Nucleus accumbens (tissue), 56 donors: ENCODE measurements at regions not wholly inside any gene's neighbourhood (a gene's known extent, or its start where the extent isn't known, plus 50 kb on each side); places are given as distances from the start of the nearest gene placed in this dataset.
A peak's percentile ranks its signal among the peaks of the same experiment; 100 is the strongest.
"Not testable (repeated sequence)": the region's sequence is repeated elsewhere in the genome, so short reads cannot be mapped to it uniquely, and the experiment has no call there.

Experiments
- DNase-seq, 56 donors: peaks; one replicate each; lab custom pipeline; 2025; lab: John Stamatoyannopoulos, UW

DNA sequence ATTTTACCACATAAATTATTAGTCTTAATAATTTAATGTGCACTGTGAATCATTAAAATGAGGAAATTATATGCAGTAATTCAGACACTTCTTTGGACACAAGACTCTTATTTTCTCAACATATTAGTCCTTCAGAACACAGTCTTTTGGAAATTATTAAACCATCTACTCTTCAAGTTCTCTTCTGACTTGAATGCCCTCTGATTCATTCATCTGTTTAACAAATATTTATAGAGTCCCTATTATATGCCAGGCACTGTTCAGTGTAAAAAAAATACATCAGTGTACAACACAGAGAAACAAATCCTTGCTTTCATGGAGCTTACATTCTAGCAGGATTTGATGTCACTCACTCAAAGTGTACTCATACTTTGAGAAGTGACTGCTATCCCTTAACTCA is 163.4 kb upstream of the IL12B start:
- no peak for DNase-seq

GRCh38 chr5:159496773-159497172 is 166.5 kb upstream of the IL12B start:
- no peak for DNase-seq

GRCh38 chr5:159497221-159497620 is 166.9 kb upstream of the IL12B start:
- no peak for DNase-seq

DNA sequence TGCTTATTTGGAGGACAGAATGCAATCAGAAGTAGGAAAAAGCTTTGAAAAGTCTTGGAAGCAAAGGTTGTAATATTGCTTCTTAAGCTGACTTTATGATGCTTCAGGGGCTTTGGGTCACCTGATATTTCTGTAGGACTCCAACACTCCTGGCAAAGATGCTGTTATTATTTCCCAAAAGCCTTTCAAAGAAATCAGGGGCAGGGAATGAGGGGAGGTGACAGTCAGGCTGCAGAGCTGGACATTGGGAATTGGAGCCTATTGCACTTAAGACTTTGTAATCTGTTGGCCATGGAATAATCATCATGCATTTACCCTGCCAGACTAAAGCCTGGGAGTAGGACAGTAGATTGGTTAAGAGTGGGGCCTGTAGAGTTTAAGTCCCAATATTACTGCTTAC is 168.3 kb upstream of the IL12B start:
- no peak for DNase-seq

- DNase-seq, result not testable (repeated sequence)
Measured at GRCh38 chr5:159502116-159502515, 171.8 kb upstream of the IL12B start.

DNA sequence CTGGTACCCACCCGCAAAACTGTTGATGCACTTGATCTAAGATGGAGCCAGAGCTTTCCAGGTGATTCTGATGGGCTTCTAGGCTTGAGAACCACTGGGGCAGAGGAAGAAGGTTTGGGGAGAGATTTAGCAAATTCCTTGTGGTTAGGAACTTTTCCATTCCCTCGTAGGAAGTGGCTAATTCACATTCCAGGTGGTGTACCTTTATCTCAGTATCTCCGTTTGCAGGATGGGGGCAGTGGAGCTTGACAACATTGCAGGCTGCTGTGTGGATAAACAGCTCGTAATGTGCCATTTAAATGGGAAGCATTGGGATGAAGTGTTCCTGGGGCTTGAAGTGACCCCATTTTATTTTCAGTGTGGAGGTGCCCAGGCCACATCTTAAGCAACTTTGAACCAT is 172.9 kb upstream of the IL12B start:
- no peak for DNase-seq

DNA sequence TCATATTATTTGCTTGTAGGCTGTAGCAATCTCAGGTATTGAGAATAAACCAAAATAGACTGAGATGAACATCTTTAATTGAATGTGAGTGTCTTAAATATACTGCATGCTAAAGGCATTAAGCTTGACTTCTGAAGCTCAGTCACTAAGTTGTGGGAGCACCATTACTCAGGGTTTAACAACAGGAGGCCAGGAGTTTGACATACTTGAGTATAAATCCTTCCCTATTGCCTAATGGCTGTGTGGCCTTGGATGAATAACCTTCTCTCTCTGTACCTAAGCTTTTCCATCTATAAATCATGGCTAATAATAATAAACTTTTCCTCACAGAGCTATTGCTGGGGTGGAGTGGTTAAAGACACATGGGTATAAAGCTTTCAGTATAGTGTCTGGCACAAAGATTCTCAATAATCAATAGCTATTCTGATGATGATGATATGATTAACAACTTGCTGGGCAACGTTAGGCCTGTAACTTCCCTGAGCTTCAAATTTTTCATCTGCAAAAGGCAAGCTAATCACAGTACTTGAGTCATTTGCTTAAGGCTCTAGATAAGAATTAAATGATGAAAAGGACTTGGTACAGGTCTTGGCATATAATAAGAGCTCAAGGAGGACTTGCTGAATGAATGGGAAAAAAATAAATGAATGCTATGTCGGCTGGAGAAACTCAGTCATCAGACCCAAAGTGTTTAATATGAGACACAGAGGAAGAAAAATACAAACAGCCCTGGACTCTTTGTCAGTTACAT is 174.0 kb upstream of the IL12B start:
- DNase-seq, result no peak

DNA sequence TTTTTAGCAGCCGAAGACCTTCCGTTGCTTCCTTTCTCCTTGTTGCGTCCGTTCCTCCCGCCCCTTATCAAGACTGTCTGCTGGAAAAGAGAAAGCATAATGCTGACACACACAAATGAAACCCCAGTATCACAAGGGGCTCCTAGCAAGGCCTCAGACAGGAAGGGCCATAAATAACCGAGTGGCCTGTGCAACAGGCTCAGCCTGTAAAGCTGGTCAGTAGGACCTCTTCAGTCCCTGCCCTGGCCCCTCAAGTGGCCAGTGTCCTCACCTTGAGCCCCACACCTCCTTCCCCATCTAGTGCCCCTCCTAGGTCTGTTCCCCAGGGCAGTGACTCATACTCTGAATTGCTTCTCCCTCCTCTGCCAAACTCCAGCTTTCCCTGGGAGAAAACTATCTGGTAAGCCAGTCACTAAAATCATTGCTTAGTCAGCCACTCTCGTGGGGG is 174.6 kb upstream of the IL12B start:
- peak in 14 of 56 donors; percentile 2 to 46 (median 6) for DNase-seq

GRCh38 chr5:159507055-159507454 is 176.8 kb upstream of the IL12B start:
- DNase-seq, result no peak

DNA sequence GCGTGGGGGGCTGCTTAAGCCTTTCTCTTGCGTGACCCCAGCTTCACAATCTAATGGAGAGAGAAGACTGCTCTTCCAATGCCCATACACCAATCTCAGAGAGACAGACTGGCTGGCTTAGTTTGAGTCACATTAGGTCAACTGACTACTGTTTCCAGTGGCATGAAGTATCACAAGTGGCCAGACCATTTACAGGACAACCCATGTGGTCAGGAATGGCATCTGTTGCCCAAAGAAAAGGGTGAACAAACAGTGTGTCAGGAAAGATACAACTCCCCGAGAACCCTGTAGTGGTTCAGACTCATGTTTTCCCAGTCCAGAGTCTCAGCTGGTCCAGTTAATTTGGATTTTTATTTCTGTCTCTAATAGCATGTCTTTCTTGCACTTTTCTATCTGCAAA is 177.4 kb upstream of the IL12B start:
- no peak for DNase-seq

DNA sequence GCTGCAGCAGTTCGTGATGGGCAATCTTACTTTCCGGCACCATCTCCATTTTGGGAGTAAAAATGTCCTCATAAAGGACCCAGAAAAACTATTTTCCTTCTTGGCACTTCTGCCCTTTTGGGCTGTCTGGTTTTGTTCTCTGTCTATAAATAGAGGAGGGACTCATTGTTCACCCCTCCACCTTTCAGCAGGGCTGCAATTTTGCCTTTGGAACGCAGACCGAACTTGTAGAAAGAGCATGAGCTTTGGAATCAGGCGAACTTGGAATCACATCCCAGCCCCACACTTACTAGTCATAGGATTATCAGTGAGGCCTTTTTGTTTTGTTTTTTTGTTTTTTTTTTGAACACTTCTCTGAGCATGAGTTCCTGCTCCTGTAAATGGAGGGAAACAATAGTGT is 178.1 kb upstream of the IL12B start:
- no peak for DNase-seq

DNA sequence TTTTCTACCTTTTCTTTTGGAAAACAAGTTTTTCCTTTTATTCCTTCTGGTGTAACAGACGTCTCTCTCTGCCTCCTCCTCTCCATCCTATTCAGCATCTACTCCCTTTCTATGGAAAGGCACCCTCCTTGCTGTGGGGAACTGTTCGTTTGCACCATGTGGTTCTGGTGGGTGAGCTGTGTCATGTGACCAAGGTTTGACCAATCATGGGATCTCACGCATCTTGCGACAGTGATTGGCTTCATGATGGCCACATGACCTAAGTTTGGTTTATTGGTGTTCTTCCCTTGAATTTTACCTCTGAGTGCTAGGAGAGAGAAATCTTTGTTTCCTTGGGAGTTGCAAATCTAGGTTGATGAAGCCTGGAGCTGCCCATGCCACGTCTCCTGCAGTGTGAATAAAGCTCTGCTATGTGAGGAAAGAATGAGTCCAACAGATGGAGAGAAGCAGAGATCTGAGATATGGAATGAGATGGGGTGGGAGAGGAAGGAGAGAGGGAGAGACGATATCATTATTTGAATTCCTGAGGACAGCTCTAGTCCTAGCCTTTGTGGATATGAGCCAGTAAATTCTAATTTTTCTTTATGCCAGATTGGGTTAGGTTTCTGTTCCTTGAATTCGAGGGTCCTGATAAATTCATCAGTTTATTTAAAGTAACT is 178.8 kb upstream of the IL12B start:
- DNase-seq, result no peak

- no peak for DNase-seq
Measured at GRCh38 chr5:159510282-159510681, 180.0 kb upstream of the IL12B start.

DNA sequence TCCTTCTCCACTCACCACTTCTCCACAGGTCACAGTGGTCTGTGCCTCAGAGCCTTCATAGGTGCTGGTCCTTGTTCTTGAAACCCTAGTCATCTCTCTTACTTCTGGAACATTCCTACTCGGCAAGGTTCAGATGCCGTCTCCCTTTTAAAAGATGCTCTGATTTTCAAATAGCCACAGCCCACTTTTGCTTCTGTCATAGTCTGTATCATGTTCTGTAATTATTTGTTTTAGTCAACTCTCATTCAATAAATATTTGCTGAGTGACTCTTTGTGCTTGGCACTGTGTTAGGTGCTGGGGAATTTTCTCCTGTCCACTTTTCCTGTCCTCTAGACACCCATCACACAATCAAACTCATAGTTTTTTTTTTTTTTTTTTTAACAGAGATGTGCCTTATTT is 181.3 kb upstream of the IL12B start:
- no peak for DNase-seq

DNA sequence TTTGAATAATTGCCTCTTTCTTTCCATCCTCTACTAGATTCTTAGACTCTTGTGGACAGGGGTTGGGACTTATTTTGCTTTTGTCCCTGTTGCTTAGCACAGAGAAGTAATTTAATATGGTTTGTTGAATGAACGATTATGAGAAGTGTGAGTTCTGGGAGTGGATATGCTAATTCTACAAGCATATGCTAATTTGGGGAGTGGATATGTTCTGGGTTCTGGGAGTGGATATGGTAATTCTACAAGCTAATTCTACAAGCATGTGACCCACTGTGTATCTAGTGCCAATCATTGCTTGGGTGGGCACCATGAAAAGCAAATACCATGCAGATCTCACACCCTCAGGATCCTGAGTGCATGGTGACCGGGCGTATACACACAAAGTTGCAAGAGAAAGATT is 181.8 kb upstream of the IL12B start:
- no peak for DNase-seq

DNA sequence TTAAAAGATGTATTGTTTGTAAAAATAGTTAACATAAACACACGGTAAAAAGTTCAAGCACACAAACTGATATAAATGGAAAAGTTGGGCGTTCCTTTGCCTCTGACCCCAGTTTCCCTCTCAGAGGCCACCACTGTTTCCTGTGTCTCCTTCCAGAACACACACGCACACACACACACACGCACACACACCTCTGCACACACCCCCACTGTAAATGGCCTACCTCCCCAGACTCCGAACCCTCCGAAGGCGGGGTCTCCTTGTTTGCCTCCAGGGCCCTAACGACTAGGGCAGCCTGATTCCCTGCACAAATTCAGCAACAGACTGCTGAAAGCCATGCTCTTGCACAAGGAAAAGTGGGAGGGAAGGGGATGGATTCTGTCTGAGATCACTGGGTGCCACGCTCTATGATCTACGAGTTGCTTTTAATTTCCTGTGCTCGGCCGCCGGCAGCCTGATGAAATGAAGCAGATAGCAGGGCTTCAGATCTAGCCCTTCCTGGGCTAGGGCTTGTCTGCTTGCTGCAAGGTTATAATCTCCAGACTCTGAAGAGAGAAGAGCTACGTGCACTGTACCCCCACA is 184.0 kb upstream of the IL12B start:
- no peak for DNase-seq

DNA sequence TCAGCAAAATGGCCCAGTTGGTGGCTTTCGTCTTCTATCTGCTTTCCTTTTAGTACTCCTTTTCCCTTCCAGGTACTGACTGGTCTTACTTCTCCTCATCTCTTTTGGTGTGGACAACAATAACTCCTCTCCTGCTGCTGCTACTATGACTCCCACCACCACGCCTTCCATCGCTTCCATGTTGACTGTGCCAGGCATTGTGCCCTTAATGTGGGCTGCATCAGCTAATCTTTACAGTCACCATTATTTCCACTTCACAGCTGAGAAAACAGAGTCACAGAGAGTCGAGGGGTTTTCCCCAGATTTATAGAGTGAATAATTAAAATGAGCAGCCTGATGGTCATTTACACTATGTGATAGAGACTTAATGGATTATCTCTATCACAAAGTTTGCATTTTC is 184.9 kb upstream of the IL12B start:
- no peak for DNase-seq

- peak in 14 of 56 donors; percentile 1 to 67 (median 10) for DNase-seq
Measured at GRCh38 chr5:159515909-159516415, 185.7 kb upstream of the IL12B start.

DNA sequence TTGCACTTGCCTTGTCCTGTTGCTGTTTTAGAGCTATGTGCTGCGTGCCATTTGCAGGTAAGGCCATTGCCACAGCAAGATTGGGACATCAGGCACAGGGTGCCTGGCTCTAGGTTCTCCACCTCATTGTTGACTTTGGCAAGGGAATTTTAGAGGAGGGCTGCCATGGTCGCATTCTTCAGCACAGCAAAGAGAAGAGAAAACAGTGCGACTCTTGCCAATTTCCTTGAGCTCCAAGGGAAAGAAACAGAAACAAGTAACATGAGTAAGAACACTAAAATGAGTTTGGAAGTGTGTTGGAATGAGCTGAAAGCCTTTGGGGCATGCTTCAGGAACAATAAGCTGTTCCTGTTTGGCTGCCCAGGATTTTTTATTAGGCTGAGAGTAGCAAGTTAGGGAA is 188.1 kb upstream of the IL12B start:
- no peak for DNase-seq

GRCh38 chr5:159519365-159519764 is 189.1 kb upstream of the IL12B start:
- DNase-seq, result no peak

DNA sequence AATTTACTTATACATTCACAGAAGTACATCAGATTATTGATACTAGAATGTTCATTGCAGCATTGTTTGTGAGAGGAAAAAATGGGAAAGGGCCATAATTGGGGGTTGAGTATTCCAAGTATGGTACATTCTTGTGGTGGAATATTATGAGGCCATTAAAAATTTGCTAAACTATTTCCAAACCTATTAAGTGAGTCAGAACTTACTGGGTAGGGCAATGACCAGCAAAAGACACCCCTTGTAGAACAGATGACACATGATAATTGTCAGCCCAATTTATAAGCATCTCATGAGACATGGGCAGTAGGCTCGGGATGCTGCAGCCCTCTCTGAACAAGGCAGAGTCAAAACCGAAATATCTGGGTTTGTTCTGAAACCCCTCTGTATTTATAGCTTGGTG is 192.6 kb upstream of the IL12B start:
- no peak for DNase-seq

DNA sequence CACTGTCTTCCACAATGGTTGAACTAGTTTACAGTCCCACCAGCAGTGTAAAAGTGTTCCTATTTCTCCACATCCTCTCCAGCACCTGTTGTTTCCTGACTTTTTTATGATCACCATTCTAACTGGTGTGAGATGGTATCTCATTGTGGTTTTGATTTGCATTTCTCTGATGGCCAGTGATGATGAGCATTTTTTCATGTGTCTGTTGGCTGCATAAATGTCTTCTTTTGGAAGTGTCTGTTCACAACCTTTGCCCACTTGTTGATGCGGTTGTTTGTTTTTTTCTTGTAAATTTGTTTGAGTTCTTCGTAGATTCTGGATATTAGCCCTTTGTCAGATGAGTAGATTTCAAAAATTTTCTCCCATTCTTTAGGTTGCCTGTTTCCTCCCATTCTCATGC is 194.0 kb upstream of the IL12B start:
- not testable (repeated sequence) for DNase-seq
